HL-60 (cell line): ENCODE measurements at regions not wholly inside any gene's neighbourhood (a gene's known extent, or its start where the extent isn't known, plus 50 kb on each side); places are given as distances from the start of the nearest gene placed in this dataset.

Source experiments
- DNase-seq, 2 experiments: peaks; one replicate each; pipeline ENCODE4 v3.0.0-alpha.2; 2010 to 2020; ENCODE audit warnings: low read depth in 1 of 2, low spot score in 1 of 2
- H3K27ac ChIP-seq: fragments of 250-450 bp; sonication (Bioruptor Pico); replicated peaks from 2 replicates; pipeline ENCODE4 v1.5.1; 2020; ENCODE audit warnings: mild to moderate bottlenecking, moderate library complexity
- H3K27me3 ChIP-seq: fragments of 250-450 bp; sonication (Bioruptor Pico); 2 replicates; pipeline ENCODE4 v1.5.1; 2021; ENCODE audit warnings: mild to moderate bottlenecking, moderate library complexity; ENCODE audit not compliant: insufficient read depth, poor library complexity, severe bottlenecking
- H3K4me3 ChIP-seq: replicated peaks from 2 replicates; pipeline ENCODE4 v1.5.1; 2011; ENCODE audit warnings: mild to moderate bottlenecking, control low read depth, low read length; ENCODE audit not compliant: insufficient read depth
- CTCF ChIP-seq: IDR thresholded peaks from one replicate; pipeline ENCODE4 v1.5.1; 2011; ENCODE audit warnings: low read length, control low read depth, inconsistent platforms; ENCODE audit not compliant: insufficient read depth
- GABPA ChIP-seq: IDR thresholded peaks from 2 replicates; pipeline ENCODE4 v1.6.1; 2012; ENCODE audit warnings: low read depth
- POLR2AphosphoS5 ChIP-seq: IDR thresholded peaks from 2 replicates; pipeline ENCODE4 v1.6.1; 2012; ENCODE audit warnings: low read depth
- REST ChIP-seq: IDR thresholded peaks from 2 replicates; pipeline ENCODE4 v1.6.1; 2012; ENCODE audit warnings: low read depth; ENCODE audit not compliant: insufficient replicate concordance
- SPI1 ChIP-seq: IDR thresholded peaks from 2 replicates; pipeline ENCODE4 v1.6.1; 2012; ENCODE audit warnings: low read depth, mild to moderate bottlenecking, borderline replicate concordance

- no peak for TF ChIP-seq SPI1
- TF ChIP-seq REST: no peak
- no peak for TF ChIP-seq CTCF
- no peak for TF ChIP-seq GABPA
- TF ChIP-seq POLR2AphosphoS5: no peak
- Histone ChIP-seq H3K4me3 (no peak overlapping the region), H3K27ac (no peak overlapping the region), H3K27me3 (no peaks in the 10 kb centered on the region)
- DNase-seq: no peak
These were observed 230.9 kb upstream of the SLC10A2 start for GRCh38 chr13:103297083-103297482.

- no peak for DNase-seq
- Histone ChIP-seq H3K27ac (no peak overlapping the region), H3K4me3 (no peak overlapping the region), H3K27me3 (no peaks in the 10 kb centered on the region)
- no peak for TF ChIP-seq SPI1
- no peak for TF ChIP-seq POLR2AphosphoS5
- TF ChIP-seq CTCF: no peak
- TF ChIP-seq REST: no peak
- TF ChIP-seq GABPA: no peak
These were observed 225.8 kb upstream of the SLC10A2 start for GRCh38 chr13:103291798-103292572.

- Histone ChIP-seq H3K27me3 (no peaks in the 10 kb centered on the region), H3K27ac (no peak overlapping the region), H3K4me3 (no peak overlapping the region)
- TF ChIP-seq GABPA: no peak
- no peak for DNase-seq
These were observed 225.0 kb upstream of the SLC10A2 start for GRCh38 chr13:103291226-103291625.

GRCh38 chr13:103289681-103290080 lies 223.5 kb upstream of the SLC10A2 start:
- no peaks in the 10 kb centered on the region for H3K27me3 ChIP-seq
- no peak overlapping the region for H3K4me3 ChIP-seq
- no peak for DNase-seq
- TF ChIP-seq CTCF (no peak), REST (no peak), GABPA (no peak), POLR2AphosphoS5 (no peak), SPI1 (no peak)
- H3K27ac ChIP-seq: no peak overlapping the region
